GM23248 (cell line): ENCODE measurements at regions not wholly inside any gene's neighbourhood (a gene's known extent, or its start where the extent isn't known, plus 50 kb on each side); places are given as distances from the start of the nearest gene placed in this dataset.

Experiments
- EZH2 ChIP-seq: fragments of 200-600 bp; sonication (generic); IDR thresholded peaks from 2 replicates; pipeline ENCODE4 v1.6.1; 2018; ENCODE audit warnings: antibody characterized with exemption, mild to moderate bottlenecking; ENCODE audit not compliant: insufficient read depth, poor library complexity, severe bottlenecking
- EZH2phosphoT487 ChIP-seq: fragments of 200-600 bp; sonication (generic); IDR thresholded peaks from 2 replicates; pipeline ENCODE4 v1.6.1; 2018; ENCODE audit warnings: antibody characterized with exemption, moderate library complexity, mild to moderate bottlenecking, low read depth; ENCODE audit not compliant: insufficient read depth

DNA sequence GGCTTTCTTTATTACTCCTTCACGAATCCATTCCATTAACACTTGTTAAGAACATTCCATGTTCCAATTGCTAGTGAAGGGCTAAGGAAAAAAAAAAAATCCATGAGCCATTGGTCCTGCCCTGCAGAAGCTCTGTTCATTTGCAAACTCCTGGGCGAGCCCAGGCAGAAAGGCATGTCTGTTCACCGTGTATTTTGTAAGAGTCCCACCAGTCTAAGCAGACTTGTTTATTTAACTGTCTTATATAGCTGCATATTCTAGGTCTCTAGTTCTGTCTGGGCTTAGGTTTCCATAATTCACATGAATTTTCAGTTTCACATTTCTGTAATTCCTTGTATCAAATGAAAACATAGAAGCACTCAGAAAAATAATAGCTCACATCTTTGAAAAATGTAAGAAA is 97.4 kb upstream of the POU2AF2 start:
- TF ChIP-seq EZH2phosphoT487 (no peak), EZH2 (no peak)
